Suprapubic skin (tissue), 4 donors: ENCODE measurements at regions not wholly inside any gene's neighbourhood (a gene's known extent, or its start where the extent isn't known, plus 50 kb on each side); places are given as distances from the start of the nearest gene placed in this dataset.

Experiments used
- DNase-seq, 2 donors: peaks; one replicate each; pipeline ENCODE4 v3.0.0-alpha.2; 2019; ENCODE audit warnings: low spot score in 2 of 2
- H3K27ac ChIP-seq: fragments of 200-600 bp; sonication (generic); one replicate; pipeline ENCODE4 v1.5.1; 2019
- H3K27me3 ChIP-seq: fragments of 200-600 bp; sonication (generic); one replicate; pipeline ENCODE4 v1.5.1; 2019
- H3K36me3 ChIP-seq: fragments of 200-600 bp; sonication (generic); one replicate; pipeline ENCODE4 v1.5.1; 2019
- H3K4me1 ChIP-seq: fragments of 200-600 bp; sonication (generic); one replicate; pipeline ENCODE4 v1.5.1; 2019
- H3K4me3 ChIP-seq: fragments of 200-600 bp; sonication (generic); one replicate; pipeline ENCODE4 v1.5.1; 2019; ENCODE audit warnings: mild to moderate bottlenecking
- H3K9me3 ChIP-seq: fragments of 200-600 bp; sonication (generic); one replicate; pipeline ENCODE4 v1.5.1; 2019
- EP300 ChIP-seq: sonication (generic); formaldehyde crosslinking; IDR thresholded peaks from one replicate; pipeline ENCODE4 v1.6.1; 2017; ENCODE audit warnings: antibody characterized with exemption
- POLR2A ChIP-seq, 2 donors: fragments of 450-650 bp; IDR thresholded peaks; one replicate each; pipeline ENCODE4 v1.6.1; 2017; ENCODE audit warnings: antibody characterized with exemption in 2 of 2, mild to moderate bottlenecking in 2 of 2, moderate library complexity in 2 of 2
- POLR2AphosphoS5 ChIP-seq, 3 donors: sonication (generic); formaldehyde crosslinking; IDR thresholded peaks; one replicate each; pipeline ENCODE4 v1.6.1; 2017; ENCODE audit warnings: antibody characterized with exemption in 3 of 3
- WGBS: methylation state at CpG from one replicate; pipeline ENCODE4 v1.1.5; 2018; 5-methylcytosine and 5-hydroxymethylcytosine counted together
- TF ChIP-seq, protein P1 (sequence below), 2 donors: fragments of 200-600 bp in 1 of 2; fragments of 450-650 bp in 1 of 2; sonication (generic) in 1 of 2; IDR thresholded peaks; one replicate each; pipeline ENCODE4 v1.5.1; 2016 to 2019; ENCODE audit warnings: antibody characterized with exemption in 2 of 2, mild to moderate bottlenecking in 1 of 2, moderate library complexity in 1 of 2

DNA sequence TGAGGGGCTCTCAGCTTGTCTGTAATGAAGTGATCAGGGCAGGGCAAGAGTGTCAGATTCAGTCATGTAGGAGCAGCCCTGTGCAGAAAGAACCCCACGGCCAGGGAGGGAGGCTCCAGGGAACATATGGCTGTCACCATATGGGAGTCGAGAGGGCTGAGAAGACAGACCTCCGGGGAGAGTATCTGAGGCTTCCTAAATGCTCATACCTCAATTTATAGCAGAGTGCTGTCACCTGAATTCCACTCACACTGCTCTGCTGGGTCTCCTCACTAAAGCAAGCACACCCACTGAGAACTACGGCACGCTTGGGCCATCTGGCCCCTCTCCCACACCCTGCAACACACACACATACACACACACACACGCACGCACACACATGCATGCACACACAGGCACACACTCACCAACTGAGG is 92.3 kb upstream of the TJP1 start:
- H3K4me1 ChIP-seq = peaks cover 3% of the 10 kb centered on the region
- no peaks in the 10 kb centered on the region for H3K36me3 ChIP-seq
- DNase-seq = no peak
- no peak overlapping the region for H3K4me3 ChIP-seq
- no peak for TF ChIP-seq POLR2AphosphoS5 (IDR thresholded peaks at IDR 0.05)
- TF ChIP-seq POLR2A (IDR thresholded peaks at IDR 0.05) = no peak
- TF ChIP-seq, protein P1, sequence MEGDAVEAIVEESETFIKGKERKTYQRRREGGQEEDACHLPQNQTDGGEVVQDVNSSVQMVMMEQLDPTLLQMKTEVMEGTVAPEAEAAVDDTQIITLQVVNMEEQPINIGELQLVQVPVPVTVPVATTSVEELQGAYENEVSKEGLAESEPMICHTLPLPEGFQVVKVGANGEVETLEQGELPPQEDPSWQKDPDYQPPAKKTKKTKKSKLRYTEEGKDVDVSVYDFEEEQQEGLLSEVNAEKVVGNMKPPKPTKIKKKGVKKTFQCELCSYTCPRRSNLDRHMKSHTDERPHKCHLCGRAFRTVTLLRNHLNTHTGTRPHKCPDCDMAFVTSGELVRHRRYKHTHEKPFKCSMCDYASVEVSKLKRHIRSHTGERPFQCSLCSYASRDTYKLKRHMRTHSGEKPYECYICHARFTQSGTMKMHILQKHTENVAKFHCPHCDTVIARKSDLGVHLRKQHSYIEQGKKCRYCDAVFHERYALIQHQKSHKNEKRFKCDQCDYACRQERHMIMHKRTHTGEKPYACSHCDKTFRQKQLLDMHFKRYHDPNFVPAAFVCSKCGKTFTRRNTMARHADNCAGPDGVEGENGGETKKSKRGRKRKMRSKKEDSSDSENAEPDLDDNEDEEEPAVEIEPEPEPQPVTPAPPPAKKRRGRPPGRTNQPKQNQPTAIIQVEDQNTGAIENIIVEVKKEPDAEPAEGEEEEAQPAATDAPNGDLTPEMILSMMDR (IDR thresholded peaks at IDR 0.05) = no peak
- TF ChIP-seq EP300 = no peak
- no peaks in the 10 kb centered on the region for H3K9me3 ChIP-seq
- H3K27me3 ChIP-seq = no peaks in the 10 kb centered on the region
- no peak overlapping the region for H3K27ac ChIP-seq
- 53% methylated on average over 7 of the region's 7 CpGs for whole genome bisulfite sequencing

DNA sequence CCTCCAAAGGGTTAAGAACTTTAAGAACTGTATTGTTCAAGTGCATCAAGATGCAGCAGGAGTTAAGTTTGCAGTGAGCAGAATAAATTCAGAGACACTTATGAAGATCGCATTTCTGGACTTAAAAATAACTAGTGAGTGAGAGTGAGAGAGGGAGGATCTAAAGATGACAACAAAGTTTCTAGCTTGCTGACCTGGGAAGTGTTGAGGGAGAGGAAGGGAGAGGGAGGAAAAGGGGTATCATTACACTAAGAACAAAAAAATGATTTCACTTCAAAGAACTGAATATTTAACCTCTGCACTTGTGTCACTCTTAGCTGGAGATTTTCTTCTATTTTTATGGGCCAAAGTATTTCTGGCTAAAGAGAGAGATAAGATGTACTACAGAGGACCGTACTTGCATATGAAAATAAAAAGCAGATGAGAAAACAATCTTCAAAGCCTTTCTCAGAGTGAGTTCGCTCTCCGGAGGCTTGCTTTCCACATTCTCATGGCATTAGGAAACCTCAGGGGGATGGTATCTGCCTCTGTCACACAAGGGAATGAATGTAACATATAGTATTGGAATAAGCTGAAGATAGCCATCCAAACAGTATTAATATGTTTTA is 91.4 kb upstream of the TJP1 start:
- Histone ChIP-seq H3K27me3 (no peaks in the 10 kb centered on the region), H3K4me3 (no peak overlapping the region), H3K9me3 (no peaks in the 10 kb centered on the region), H3K4me1 (peaks cover 3% of the 10 kb centered on the region), H3K36me3 (no peaks in the 10 kb centered on the region), H3K27ac (no peak overlapping the region)
- TF ChIP-seq, protein P1 (IDR thresholded peaks at IDR 0.05) = no peak
- TF ChIP-seq EP300 (no peak), POLR2AphosphoS5 (IDR thresholded peaks at IDR 0.05) (no peak), POLR2A (IDR thresholded peaks at IDR 0.05) (no peak)
- no peak for DNase-seq
- 50% methylated on average over 4 of the region's 4 CpGs for WGBS

DNA sequence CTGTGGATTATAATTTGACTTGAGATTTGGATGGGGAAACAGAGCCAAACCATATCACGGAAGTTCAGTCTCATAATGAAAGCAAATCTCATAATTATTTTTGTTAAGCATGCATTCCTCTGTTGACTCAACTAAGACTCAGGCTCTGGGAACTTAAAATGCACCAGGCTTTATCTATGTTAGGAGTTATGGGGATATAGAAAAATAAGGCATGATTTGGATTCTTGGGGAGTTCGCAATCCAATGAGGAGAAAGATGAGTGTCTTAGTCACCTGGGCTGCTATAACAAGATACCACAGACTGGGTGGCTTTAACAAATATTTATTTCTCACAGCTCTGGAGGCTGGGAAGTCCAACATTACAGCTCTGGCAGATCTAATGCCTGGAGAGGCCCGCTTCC is 89.4 kb upstream of the TJP1 start:
- Histone ChIP-seq H3K4me3 (no peak overlapping the region), H3K36me3 (no peaks in the 10 kb centered on the region), H3K4me1 (peaks cover 3% of the 10 kb centered on the region), H3K9me3 (no peaks in the 10 kb centered on the region), H3K27me3 (no peaks in the 10 kb centered on the region), H3K27ac (no peak overlapping the region)
- WGBS = 71% methylated on average over 3 of the region's 3 CpGs
- TF ChIP-seq EP300 (no peak), POLR2A (IDR thresholded peaks at IDR 0.05) (no peak), POLR2AphosphoS5 (IDR thresholded peaks at IDR 0.05) (no peak)
- TF ChIP-seq, protein P1 (IDR thresholded peaks at IDR 0.05) = no peak
- no peak for DNase-seq

- no peak for DNase-seq
- H3K36me3 ChIP-seq = no peaks in the 10 kb centered on the region
- H3K27ac ChIP-seq = no peak overlapping the region
- H3K4me3 ChIP-seq = no peak overlapping the region
- H3K4me1 ChIP-seq = peaks cover 3% of the 10 kb centered on the region
- TF ChIP-seq, protein P1 (IDR thresholded peaks at IDR 0.05) = no peak
- TF ChIP-seq EP300 (no peak), POLR2AphosphoS5 (IDR thresholded peaks at IDR 0.05) (no peak), POLR2A (IDR thresholded peaks at IDR 0.05) (no peak)
- 44% methylated on average over 3 of the region's 3 CpGs for WGBS
- H3K27me3 ChIP-seq = no peaks in the 10 kb centered on the region
- H3K9me3 ChIP-seq = no peaks in the 10 kb centered on the region
Measured at GRCh38 chr15:29910068-29910467, 87.8 kb upstream of the TJP1 start.

- no peak for DNase-seq
- Histone ChIP-seq H3K9me3 (no peaks in the 10 kb centered on the region), H3K27me3 (no peaks in the 10 kb centered on the region), H3K4me3 (no peak overlapping the region), H3K27ac (no peak overlapping the region), H3K36me3 (no peaks in the 10 kb centered on the region), H3K4me1 (no peaks in the 10 kb centered on the region)
- TF ChIP-seq POLR2A (IDR thresholded peaks at IDR 0.05) (no peak), EP300 (no peak), POLR2AphosphoS5 (IDR thresholded peaks at IDR 0.05) (no peak)
- TF ChIP-seq, protein P1 (IDR thresholded peaks at IDR 0.05) = no peak
- 71% methylated on average over 4 of the region's 4 CpGs for WGBS
Measured at GRCh38 chr15:29904757-29905417, 82.6 kb upstream of the TJP1 start.
